Astrocyte of the hippocampus (primary cell): ENCODE measurements at regions not wholly inside any gene's neighbourhood (a gene's known extent, or its start where the extent isn't known, plus 50 kb on each side); places are given as distances from the start of the nearest gene placed in this dataset.

Experiments used
- DNase-seq: peaks from one replicate; pipeline ENCODE4 v3.0.0; 2011; ENCODE audit warnings: low read depth, low spot score

DNA sequence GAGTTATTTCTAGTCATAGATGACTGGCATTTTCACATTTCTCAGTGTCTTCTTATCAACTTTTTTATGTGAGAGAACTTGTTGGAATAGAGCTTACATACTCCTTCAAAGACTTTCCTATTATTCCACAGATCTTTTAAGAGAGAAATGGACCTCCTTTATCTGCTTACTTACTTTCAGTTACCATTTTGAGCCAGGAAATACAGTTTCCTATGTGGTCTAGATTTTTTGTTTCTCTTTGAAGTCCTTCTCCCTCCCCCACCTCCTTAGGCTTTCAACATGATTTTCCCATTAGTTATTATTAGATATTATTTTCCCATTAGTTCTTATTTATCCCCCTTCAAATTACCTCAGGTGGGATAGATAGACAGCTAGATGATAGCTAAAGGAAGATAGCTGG is 289.1 kb upstream of the ITGA1 start:
- no peak for DNase-seq

DNA sequence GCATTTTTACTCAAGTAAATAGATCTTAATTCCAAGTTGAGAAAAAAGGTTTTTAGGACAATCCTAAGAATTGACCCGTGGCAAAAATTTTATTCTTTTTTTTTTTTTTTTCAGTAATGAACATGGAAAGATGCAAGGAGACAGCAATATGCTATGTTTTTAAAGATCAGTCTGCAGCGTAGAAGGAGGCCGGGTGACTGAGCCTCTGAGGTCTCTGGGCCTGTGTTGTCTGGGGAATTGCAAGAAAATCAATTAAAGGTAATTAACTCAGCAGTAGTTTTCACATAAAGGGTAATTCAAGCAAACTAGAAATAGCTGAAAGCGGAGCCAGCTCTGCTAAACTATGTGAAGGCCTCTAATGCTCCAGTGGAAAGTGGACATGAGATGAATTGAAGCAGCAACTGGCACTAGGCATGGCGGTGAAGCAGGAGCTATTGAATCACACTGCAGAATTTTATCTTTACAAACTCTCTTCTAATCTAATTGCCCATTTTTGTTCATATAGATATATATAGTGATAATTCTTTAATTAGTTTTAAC is 285.2 kb upstream of the ITGA1 start:
- no peak for DNase-seq

DNA sequence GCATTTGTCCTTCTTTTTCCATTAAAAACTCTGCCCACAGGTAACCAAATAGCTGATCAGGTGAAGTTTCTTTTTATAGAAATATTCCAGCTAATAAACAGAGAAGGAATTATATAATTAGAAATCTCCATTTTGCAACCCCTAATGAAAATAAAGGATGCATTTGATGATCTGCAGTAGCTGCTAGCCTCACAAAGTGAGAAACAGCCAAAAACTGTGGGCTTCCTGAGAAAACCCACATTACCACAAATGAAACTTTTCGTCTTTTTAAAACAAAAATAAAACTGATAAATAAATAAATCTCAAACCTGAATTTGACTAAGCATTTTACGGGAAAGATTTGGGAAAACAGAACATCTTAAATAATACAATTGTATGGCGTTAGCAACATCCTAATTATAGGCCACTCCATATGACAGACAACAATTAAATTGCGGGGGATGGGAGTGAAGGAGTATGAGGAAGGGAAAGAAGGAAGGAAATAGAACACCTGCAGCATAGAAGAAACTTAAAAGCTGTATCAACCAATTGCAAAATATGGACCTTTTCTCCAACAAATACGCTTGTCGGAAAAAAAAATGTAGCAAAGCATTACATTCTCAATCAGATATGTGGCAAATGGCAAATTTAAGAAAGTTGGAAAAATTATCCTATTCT is 283.0 kb upstream of the ITGA1 start:
- no peak for DNase-seq

DNA sequence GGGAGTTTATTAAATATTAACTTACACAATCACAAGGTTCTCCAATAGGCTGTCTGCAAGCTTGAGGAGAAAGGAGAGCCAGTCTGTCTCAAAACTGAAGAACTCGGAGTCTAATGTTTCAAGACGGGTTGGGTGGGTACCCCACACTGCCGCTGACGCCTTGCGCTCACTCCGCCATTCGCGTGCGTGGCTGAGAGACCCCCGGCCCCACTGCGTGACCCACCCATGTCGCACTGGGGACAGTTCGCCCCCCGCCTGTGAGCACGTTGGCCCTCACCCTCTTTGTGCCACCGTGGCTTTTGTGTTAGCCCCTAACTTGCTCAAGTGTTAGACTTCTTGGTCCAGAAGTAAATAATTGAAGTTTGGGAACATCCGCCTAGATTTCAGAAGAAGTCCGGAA is 270.0 kb upstream of the ITGA1 start:
- no peak for DNase-seq

DNA sequence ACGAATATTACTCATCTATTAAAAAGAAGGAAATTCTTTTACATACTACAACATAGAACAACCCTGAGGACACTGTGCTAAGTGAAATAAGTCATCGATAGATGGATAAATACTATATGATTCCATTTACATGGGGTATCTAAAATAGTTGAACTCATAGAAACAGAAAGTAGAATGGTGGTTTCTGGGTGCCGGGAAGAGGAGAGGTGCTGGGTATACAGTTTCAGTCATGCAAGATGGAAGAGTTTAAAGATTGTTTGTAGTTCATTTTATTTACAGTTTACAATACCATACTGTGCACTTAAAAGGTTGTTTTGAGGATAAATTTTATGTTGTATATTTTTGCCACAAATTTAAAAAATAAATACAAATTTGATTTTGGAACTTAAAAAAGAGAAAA is 267.5 kb upstream of the ITGA1 start:
- no peak for DNase-seq

DNA sequence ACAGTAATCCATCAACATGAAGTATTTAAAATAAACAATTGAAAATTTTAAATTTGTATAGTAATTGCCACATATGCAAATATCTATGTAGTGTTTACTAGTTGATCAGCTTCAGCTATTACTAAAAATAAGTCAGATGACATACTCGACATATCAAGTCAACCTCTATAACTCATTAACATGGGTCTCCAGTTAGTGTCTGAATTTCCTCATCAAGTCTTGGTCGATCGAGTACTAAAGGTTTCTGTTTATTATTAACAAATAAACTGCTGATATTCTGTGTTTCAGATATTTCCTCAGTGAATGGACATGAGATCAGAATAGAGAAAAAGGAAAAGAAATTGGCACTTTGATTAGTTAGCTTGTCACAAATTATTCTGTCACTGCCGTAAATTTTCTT is 266.5 kb upstream of the ITGA1 start:
- no peak for DNase-seq

GRCh38 chr5:52523701-52524100 is 264.0 kb upstream of the ITGA1 start:
- no peak for DNase-seq

- no peak for DNase-seq
Measured at GRCh38 chr5:52531105-52531504, 256.6 kb upstream of the ITGA1 start.

DNA sequence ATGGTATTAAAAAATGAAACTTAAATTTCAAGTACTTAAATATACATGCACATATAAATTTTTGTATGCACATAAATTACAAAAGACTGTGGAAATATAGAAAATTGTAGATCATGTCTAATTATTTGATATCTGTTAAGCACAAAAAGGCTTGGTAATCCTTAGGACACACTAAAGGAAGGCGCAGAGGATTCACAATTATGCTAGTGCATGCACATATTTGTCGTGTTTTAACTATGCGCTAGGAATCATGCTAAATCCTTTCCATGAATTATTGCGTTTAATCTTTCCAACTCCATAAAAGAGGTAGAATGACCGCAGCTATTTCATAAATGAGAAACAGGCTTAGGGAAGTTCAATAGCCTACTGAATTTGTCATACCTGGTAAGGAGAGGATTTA is 244.1 kb upstream of the ITGA1 start:
- no peak for DNase-seq

- no peak for DNase-seq
Measured at GRCh38 chr5:52544738-52545137, 243.0 kb upstream of the ITGA1 start.

DNA sequence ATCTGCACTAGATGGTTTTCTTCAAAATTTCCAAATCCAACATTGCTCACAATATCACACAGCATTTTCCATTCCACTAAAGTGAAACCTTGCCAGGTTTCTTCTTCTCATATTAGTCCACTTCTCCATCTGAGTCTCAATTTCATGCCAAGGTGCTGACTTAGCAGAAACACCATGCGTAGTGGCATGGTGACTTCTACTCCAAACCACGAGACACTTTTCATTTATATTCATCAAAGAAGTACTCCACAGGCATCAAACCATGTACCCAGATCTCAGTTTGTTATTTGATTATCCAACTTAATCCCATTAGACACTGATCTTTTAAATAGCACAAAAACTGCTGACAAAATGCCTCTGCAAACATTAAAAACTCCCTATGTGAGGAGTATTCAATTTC is 233.4 kb upstream of the ITGA1 start:
- DNase-seq, result no peak

GRCh38 chr5:52560366-52560765 is 227.3 kb upstream of the ITGA1 start:
- no peak for DNase-seq

GRCh38 chr5:52562473-52562872 is 225.2 kb upstream of the ITGA1 start:
- DNase-seq, result no peak

DNA sequence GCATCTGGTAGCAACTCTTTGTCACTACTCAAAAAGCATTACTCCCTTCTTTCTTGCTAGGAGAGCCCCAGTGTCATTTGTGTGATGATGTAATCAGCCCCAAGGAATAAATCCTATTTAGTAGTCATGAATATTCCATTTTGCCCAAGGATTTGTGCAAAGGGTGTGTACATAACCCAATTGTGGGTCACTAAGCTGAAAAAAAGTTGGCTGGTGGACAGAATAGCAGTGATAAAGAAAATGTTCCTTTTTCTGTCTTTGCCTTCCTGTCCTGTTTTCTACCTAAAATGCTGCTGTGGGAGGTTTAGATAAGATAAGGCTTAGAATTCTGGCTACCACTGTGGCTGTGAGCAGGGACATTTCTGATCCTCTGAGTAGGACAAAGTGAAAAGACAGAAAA is 223.1 kb upstream of the ITGA1 start:
- no peak for DNase-seq

DNA sequence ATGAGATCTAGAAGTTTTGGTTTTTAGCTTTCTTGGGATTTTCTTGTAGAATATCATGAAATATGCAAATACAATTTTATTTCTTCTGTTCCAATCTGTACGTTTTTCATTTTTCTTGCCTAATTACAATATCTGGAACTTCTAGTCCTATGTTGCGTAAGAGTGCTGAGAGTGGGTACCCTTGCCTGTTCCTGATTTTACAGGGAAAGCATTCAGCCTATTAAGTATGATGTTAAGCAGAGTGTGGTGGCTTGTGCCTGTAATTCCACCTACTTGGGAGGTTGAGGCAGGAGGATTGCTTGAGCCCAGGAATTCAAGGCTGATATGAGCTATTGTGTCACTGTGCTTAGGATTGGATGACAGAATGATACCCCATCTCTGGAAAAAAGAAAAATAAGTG is 210.2 kb upstream of the ITGA1 start:
- DNase-seq, result no peak

- DNase-seq, result no peak
Measured at GRCh38 chr5:52579391-52579790, 208.3 kb upstream of the ITGA1 start.

DNA sequence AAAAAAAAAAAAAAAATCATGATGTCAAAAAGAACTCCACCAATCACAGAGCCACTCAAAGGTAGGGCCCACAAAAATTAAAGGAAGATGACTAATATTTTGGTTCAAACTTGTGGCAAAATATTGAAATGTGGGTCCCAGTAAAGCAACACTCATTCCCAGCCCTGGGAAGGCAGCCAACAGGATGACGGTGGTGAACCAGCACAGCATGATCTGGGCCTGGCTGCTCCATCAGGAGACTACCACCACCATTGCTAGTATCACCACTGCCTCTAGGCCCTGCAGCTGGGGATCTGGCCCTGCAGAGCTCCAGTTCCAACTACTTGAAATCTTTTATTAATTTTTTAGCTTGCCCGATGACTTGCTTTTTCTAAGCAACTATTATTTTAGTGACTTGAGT is 206.8 kb upstream of the ITGA1 start:
- DNase-seq, result peak; percentile 50

- no peak for DNase-seq
Measured at GRCh38 chr5:52582313-52582712, 205.4 kb upstream of the ITGA1 start.

GRCh38 chr5:52587131-52587530 is 200.6 kb upstream of the ITGA1 start:
- DNase-seq, result no peak

DNA sequence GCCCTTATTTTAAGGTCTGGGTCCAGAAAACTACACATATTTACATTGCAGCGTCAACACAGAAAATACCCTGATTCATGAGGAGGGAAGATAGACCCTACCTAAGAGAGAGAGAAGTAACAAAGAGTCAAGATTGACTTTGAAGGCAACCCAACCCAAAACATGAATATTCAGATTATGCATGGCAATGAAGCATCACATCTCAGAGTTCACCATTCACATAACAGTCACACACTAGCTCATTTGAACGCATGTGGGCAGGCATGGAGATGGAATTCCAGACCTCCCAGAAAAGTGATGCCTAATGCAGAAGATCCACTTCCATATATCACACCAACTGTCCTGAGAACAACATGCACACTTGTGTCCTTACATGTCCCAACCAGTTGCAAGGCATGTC is 190.1 kb upstream of the ITGA1 start:
- DNase-seq, result no peak

GRCh38 chr5:52598968-52599367 is 188.7 kb upstream of the ITGA1 start:
- no peak for DNase-seq

DNA sequence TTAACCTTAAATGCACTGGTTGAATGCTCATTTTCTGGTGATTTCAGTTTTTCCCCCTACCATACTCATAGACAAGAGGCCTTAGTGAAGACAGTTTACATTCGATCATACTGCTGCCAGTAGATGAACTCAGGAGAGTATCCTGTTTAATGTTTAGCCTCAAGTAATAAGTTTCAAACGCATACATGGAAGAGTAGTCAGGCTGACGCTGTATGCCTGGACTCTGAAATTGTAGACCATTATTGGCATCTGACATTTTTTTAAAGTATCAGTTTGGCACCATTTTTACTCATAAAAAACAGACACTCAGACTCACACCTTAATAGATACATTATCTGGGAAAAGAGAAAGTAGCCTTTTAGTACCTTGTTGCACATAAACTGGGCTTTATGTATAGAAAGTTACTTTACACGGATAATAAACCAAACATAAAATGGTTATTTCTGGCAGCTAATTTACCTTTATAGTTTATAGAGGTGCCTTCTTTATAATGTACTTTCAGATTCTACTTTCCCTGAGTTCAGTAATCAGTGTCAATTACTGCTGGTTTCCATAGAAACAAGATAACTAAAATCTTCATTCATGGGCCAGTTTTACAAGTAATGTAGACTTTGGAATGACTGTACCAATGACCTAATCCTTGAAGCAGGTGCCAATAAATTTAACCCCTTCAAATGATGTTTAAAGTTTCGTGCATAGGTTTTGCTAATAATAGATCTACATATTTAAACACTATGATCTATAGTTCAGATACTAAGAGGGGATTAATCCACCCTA is 183.8 kb upstream of the ITGA1 start:
- DNase-seq, result no peak
